B cell (primary cell): ENCODE measurements at regions not wholly inside any gene's neighbourhood (a gene's known extent, or its start where the extent isn't known, plus 50 kb on each side); places are given as distances from the start of the nearest gene placed in this dataset.

Experiments
- EZH2 ChIP-seq: IDR thresholded peaks from 2 replicates; pipeline ENCODE4 v1.6.1; 2012; ENCODE audit warnings: borderline replicate concordance, low read depth, mild to moderate bottlenecking, moderate library complexity, low read length; ENCODE audit not compliant: insufficient read depth, poor library complexity, severe bottlenecking
- TF ChIP-seq, protein P1 (sequence below): fragments of 200-600 bp; IDR thresholded peaks from one replicate; pipeline ENCODE4 v1.8.0; 2022; ENCODE audit warnings: antibody characterized with exemption, mild to moderate bottlenecking

DNA sequence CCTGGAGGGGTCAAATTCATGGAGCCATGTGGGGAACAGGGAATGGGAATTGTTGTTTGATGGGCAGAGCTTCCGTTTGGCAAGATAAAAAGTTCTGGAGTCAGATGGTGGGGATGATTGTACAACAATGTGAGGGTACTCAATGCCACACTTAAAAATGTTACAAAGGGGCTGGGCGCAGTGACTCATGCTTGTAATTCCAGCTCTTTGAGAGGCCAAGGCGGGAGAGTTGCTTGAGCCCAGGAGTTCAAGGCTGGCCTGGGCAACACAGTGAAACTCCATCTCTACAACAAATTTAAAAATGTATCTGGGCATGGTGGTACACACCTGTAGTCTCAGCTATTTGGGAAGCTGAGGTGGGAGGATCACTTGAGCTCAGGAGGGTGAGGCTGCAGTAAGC lies 66.0 kb upstream of the DIO3 start:
- TF ChIP-seq, protein P1, sequence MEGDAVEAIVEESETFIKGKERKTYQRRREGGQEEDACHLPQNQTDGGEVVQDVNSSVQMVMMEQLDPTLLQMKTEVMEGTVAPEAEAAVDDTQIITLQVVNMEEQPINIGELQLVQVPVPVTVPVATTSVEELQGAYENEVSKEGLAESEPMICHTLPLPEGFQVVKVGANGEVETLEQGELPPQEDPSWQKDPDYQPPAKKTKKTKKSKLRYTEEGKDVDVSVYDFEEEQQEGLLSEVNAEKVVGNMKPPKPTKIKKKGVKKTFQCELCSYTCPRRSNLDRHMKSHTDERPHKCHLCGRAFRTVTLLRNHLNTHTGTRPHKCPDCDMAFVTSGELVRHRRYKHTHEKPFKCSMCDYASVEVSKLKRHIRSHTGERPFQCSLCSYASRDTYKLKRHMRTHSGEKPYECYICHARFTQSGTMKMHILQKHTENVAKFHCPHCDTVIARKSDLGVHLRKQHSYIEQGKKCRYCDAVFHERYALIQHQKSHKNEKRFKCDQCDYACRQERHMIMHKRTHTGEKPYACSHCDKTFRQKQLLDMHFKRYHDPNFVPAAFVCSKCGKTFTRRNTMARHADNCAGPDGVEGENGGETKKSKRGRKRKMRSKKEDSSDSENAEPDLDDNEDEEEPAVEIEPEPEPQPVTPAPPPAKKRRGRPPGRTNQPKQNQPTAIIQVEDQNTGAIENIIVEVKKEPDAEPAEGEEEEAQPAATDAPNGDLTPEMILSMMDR: no peak
- no peak for TF ChIP-seq EZH2
